Stimulated activated naive CD8-positive, alpha-beta T cell treated with anti-CD3 and anti-CD28 coated beads, Interleukin-15, amount 100 ng/mL, for 72 hours (primary cell): ENCODE measurements at regions not wholly inside any gene's neighbourhood (a gene's known extent, or its start where the extent isn't known, plus 50 kb on each side); places are given as distances from the start of the nearest gene placed in this dataset.
"Not testable (repeated sequence)": the region's sequence is repeated elsewhere in the genome, so short reads cannot be mapped to it uniquely, and the experiment has no call there.

Source experiments
- ATAC-seq: fragments of 150-1000 bp; cut with Tn5 transposase; 2 replicates; pipeline ENCODE4 v1.10.0; 2021; ENCODE audit warnings: mild to moderate bottlenecking, moderate library complexity
- DNase-seq, 2 donors: peaks; one replicate each; pipeline ENCODE4 v3.0.0; 2021 to 2022
- H3K27ac Mint-ChIP-seq, 2 donors: one replicate each; pipeline ENCODE4 v1.8.0; 2022; ENCODE audit warnings: mild to moderate bottlenecking in 2 of 2, mixed read lengths in 2 of 2, moderate library complexity in 2 of 2
- H3K27me3 Mint-ChIP-seq: one replicate; pipeline ENCODE4 v1.8.0; 2022; ENCODE audit warnings: mixed read lengths
- H3K4me1 Mint-ChIP-seq: one replicate; pipeline ENCODE4 v1.8.0; 2022; ENCODE audit warnings: mild to moderate bottlenecking, mixed read lengths
- H3K4me3 Mint-ChIP-seq, 2 donors: one replicate each; pipeline ENCODE4 v1.8.0; 2022; ENCODE audit warnings: mild to moderate bottlenecking in 2 of 2, mixed read lengths in 2 of 2, moderate library complexity in 1 of 2
- H3K9me3 Mint-ChIP-seq, 2 donors: one replicate each; pipeline ENCODE4 v1.8.0; 2022; ENCODE audit warnings: mixed read lengths in 2 of 2

DNA sequence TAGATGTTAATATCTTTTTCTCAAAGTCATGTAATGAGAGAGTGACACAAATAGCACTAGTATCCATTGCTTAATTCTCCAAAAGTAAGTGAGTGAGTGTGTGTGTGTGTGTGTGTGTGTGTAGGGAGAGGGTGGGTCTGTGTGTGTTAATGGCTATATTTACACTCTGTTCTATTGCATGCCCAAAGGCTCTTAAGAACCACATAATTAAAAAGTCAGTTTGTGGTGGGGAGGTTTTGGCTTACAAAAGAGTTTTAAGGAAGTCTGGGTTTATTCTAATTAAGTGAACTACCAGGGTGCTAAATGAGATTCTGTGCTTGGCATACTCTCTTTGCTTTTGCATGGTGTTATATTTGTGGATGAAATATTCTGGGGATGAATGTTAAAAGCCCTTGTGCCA lies 1897.6 kb upstream of the FLRT2 start:
- Mint-ChIP-seq H3K27me3 (no peaks in the 10 kb centered on the region), H3K4me1 (no peaks in the 10 kb centered on the region), H3K27ac (no peak overlapping the region), H3K9me3 (peaks cover 11 to 18% of the 10 kb centered on the region in 2 donors), H3K4me3 (no peak overlapping the region)
- ATAC-seq (no peak), DNase-seq (no peak)

DNA sequence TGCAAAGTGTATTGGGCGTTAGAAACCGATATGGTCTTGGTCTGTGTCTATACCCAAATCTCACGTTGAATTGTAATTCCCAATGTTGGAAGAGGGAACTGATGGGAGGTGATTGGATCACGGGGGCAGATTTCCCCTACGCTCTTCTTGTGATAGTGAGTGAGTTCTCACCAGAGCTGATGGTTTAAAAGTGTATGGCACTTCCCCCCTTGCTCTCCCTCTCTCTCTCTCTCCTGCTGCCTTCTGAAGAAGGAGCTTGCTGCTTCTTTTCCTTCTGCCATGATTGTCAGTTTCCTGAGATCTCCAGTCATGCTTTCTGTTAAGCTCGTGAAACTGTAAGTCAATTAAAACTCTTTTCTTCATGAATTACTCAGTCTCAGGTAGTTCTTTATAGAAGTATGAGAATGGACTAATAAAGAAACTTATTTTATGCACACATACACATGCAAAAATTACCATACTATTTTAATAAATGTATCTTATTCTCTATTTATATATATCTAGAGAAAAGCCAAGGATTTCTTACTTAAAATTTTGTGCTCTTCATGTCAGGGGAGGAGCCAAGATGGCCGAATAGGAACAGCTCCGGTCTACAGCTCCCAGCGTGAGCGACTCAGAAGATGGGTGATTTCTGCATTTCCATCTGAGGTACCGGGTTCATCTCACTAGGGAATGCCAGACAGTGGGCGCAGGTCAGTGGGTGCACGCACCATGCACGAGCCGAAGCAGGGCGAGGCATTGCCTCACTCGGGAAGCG lies 1891.0 kb upstream of the FLRT2 start:
- DNase-seq = no peak
- Mint-ChIP-seq H3K4me1 (no peaks in the 10 kb centered on the region), H3K9me3 (peaks cover 5 to 10% of the 10 kb centered on the region in 2 donors), H3K27me3 (no peaks in the 10 kb centered on the region), H3K4me3 (no peak overlapping the region), H3K27ac (no peak overlapping the region)
- no peak for ATAC-seq

DNA sequence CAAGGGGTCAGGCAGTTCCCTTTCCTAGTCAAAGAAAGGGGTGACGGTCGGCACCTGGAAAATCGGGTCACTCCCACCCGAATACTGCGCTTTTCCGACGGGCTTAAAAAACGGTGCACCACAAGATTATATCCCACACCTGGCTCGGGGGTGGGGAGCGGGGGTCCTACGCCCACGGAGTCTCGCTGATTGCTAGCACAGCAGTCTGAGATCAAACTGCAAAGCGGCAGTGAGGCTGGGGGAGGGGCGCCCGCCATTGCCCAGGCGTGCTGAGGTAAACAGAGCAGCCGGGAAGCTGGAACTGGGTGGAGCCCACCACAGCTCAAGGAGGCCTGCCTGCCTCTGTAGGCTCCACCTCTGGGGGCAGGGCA lies 1890.5 kb upstream of the FLRT2 start:
- not testable (repeated sequence) for ATAC-seq, DNase-seq, H3K27me3 Mint-ChIP-seq, H3K27ac Mint-ChIP-seq, H3K4me3 Mint-ChIP-seq, H3K9me3 Mint-ChIP-seq, H3K4me1 Mint-ChIP-seq

DNA sequence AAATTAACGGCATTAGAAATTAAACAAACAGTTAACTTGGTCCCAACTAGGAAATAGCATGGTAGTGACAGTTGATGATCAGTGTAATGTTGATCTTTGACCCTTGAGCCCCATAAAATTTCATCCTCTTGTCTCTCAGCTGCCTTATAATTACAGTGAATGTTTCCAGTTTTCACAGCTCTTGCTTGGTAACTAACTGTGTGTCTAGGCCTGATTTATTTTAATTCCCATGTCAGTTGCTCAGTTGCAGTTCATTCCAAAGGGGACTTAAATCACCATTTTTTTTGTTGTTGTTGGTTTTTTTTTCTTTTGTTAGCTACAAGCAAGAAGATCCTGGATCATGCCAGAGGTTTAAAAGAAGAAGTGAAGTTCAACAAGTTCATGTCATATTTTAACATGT lies 1883.7 kb upstream of the FLRT2 start:
- Mint-ChIP-seq H3K27me3 (no peaks in the 10 kb centered on the region), H3K27ac (no peak overlapping the region), H3K4me3 (no peak overlapping the region), H3K9me3 (peaks cover 5 to 12% of the 10 kb centered on the region in 2 donors), H3K4me1 (no peaks in the 10 kb centered on the region)
- DNase-seq = no peak
- no peak for ATAC-seq

DNA sequence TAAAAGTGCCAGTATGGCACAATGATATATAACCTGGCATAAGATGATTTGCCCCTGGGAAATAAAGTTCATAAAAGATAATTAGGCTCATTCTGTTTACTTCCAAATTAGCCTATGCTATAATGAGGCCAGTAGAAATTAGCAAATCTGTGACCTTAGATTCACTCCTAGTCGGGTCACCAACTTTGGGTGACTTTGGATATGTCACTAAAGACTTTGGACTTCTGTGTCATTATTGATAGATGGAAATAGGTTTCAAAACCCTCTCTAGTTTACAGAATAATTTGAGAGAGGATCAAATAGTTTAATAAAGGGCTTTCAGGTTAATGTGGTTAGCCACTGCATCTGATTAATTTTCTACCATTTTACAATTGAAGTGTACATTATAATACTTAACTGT lies 1869.3 kb upstream of the FLRT2 start:
- Mint-ChIP-seq H3K4me3 (no peak overlapping the region), H3K27ac (no peak overlapping the region), H3K4me1 (no peaks in the 10 kb centered on the region), H3K9me3 (peaks cover 4 to 6% of the 10 kb centered on the region in 2 donors), H3K27me3 (no peaks in the 10 kb centered on the region)
- no peak for DNase-seq
- ATAC-seq = no peak

DNA sequence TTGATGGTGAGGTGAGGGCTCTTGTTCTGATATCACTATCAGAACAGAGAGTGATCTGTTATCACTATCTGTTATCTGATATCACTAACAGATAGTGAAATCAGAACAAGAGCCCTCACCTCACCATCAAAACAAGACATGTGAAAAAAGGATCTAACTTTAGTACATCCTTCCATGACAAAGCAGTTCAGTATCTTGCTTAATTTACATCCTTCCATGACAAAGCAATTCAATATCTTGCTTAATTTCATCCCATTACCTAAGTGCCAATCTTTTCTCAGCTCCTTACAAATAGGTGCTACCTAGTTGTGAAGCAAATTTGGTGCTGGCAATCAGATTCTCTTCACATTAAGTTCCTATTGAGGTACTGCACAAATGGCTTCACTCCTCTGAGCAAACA lies 1865.6 kb upstream of the FLRT2 start:
- ATAC-seq (no peak), DNase-seq (no peak)
- no peak overlapping the region for H3K27ac Mint-ChIP-seq
- H3K27me3 Mint-ChIP-seq = no peaks in the 10 kb centered on the region
- H3K4me3 Mint-ChIP-seq = no peak overlapping the region
- peaks cover 0 to 13% of the 10 kb centered on the region in 2 donors for H3K9me3 Mint-ChIP-seq
- no peaks in the 10 kb centered on the region for H3K4me1 Mint-ChIP-seq

DNA sequence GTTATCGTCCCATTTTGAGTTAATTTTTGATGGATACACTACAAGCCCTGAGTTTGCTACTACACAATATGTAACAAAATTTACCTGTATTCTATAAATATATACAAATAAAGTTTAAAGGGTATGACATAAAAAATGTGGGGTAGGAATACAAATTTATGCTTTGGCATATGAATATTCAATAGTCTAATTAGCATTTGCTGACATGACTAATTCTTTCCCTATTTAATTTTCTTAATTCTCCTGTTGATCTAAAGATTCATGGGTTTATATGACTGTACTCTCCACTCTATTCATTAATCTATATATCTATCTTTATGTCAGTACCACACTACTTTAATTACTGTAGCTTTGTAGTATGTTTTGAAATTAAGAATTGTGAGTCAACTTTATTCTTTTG lies 1840.7 kb upstream of the FLRT2 start:
- H3K27ac Mint-ChIP-seq = no peak overlapping the region
- H3K27me3 Mint-ChIP-seq = no peaks in the 10 kb centered on the region
- no peak overlapping the region for H3K4me3 Mint-ChIP-seq
- H3K9me3 Mint-ChIP-seq = peaks cover 8 to 18% of the 10 kb centered on the region in 2 donors
- ATAC-seq (no peak), DNase-seq (no peak)
- no peaks in the 10 kb centered on the region for H3K4me1 Mint-ChIP-seq

DNA sequence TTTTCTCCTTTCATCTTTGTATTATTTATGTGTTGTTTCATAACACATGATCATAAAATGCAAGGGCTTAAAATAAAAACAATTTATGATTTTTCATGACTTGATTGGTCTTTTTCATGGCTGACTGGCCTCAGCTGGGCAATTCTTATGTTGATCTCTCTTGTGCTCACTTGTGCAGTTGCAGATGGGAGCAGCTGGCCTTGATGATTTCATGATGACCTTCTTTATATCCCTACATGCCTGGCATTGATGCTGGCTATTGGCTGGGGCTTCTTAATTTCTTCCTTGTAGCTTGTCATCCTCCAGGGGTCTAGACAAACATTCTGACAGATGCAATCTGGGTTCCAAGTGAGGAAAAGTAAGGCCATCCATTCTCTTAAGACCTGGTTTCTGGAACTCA lies 1832.8 kb upstream of the FLRT2 start:
- DNase-seq = no peak
- no peak overlapping the region for H3K27ac Mint-ChIP-seq
- peaks cover 0 to 6% of the 10 kb centered on the region in 2 donors for H3K9me3 Mint-ChIP-seq
- no peak for ATAC-seq
- H3K27me3 Mint-ChIP-seq = no peaks in the 10 kb centered on the region
- no peaks in the 10 kb centered on the region for H3K4me1 Mint-ChIP-seq
- no peak overlapping the region for H3K4me3 Mint-ChIP-seq

DNA sequence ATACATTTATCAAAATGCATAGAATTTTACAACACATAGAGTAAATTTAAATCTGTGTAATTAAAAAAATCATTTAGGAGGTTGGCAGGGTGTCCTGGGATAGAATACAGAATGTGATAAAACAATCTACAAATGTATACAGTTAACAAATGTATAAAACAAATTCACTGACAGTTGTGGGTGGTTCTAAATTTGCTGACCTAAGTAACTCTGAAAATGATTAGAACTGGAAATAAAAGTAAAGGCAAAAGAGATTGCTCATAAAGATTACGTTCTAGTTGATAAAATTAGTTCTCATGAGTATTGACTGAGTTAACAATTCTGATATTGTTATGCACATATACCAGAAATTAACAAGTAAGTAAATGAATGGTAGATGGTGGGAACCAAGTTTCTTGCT lies 1827.3 kb upstream of the FLRT2 start:
- no peak for ATAC-seq
- DNase-seq = no peak
- no peak overlapping the region for H3K4me3 Mint-ChIP-seq
- H3K9me3 Mint-ChIP-seq = peaks cover 9 to 33% of the 10 kb centered on the region in 2 donors
- no peaks in the 10 kb centered on the region for H3K4me1 Mint-ChIP-seq
- no peak overlapping the region for H3K27ac Mint-ChIP-seq
- no peaks in the 10 kb centered on the region for H3K27me3 Mint-ChIP-seq

DNA sequence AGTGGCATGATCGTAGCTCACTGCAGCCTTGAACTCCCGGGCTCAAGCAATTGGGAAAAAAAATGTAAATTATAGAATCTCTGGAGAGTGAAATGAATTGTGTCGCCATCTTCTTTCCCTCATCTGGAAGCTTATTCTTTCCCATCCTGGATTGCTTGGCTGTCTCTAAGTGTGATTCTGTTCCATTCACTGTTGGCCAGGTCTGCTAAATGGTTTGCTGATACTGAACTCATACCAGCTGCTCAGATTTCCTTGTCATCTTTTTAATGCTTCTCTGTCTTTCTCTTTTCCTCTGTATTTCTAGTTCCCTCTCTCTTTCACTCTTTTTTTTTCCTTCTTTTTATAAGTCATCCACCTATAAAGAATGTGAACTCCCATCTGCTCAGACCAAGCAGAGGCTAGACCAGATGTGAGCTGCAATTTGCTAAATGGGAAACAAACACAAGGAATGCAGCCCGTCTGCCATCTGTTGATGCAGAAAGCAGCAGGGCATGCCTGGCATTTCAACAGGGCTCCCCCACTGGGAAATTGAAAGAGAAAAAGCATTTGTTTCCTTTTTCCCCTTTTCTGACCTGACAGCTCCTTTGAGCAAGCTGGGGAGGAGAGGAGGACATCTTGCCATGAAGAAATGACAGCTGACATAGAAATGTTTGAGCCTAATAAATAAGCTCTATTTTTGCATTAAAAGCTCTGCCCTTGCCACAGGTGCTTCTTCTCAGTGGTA lies 1823.6 kb upstream of the FLRT2 start:
- no peak for ATAC-seq
- Mint-ChIP-seq H3K4me3 (no peak overlapping the region), H3K27me3 (no peaks in the 10 kb centered on the region), H3K4me1 (no peaks in the 10 kb centered on the region), H3K9me3 (peaks cover 17 to 27% of the 10 kb centered on the region in 2 donors), H3K27ac (no peak overlapping the region)
- DNase-seq = no peak

DNA sequence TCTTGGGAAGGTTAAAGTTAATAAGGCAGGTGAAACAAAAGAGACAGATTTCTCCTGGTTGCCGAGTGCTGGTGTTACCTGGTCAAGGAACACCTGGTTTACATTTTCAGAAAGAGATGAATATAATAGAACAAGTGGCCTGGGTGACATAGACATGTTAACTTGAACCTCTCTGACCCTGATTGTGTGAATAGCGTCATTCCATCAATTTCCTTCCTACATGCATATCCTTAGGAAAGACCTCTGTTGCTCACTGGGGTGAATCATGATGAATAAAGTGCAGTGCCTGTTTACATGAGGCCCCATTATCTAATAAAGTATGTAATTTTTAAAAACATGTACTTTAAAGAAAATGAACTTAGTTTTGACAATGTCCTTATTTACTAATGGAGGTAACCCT lies 1822.9 kb upstream of the FLRT2 start:
- Mint-ChIP-seq H3K4me3 (no peak overlapping the region), H3K27me3 (no peaks in the 10 kb centered on the region), H3K4me1 (no peaks in the 10 kb centered on the region), H3K9me3 (peaks cover 17 to 27% of the 10 kb centered on the region in 2 donors), H3K27ac (no peak overlapping the region)
- no peak for ATAC-seq
- DNase-seq = no peak

DNA sequence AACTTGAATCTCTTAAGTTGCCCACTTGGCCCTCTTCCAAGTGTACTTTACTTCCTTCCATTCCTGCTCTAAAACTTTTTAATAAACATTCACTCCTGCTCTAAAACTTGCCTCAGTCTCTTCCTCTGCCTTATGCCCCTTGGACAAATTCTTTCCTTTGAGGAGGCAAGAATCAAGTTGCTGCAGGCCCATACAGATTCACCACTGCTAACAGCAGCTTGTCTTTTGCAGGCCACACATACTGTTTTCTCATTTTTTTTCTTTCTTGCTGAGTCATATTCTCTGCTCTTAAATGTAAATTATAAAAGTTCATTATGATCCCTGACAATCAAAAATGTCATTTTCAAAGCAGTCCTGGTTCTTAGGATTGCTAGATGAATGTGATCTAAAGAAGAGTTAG lies 1820.8 kb upstream of the FLRT2 start:
- Mint-ChIP-seq H3K27ac (no peak overlapping the region), H3K4me1 (no peaks in the 10 kb centered on the region), H3K27me3 (no peaks in the 10 kb centered on the region), H3K9me3 (peaks cover 10 to 16% of the 10 kb centered on the region in 2 donors), H3K4me3 (no peak overlapping the region)
- no peak for ATAC-seq
- DNase-seq = no peak

DNA sequence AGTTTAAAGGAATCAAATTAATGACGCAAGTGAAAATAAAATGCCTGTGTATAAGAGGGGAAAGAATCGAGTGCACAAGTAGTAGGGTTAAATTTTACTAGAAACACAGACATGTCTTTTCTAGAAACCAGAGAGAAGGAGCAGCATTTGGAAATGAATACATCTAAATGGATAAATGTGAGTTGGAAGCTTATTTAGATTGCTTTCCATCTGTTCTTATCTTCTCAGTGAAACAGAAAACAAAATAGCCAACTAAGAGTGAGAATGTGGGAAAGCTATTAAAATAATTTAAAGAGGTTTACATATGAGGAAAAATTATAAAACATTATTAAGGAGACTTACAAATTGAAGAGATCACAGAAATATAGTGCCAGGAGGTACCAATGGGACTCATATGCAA lies 1818.9 kb upstream of the FLRT2 start:
- ATAC-seq (no peak), DNase-seq (no peak)
- no peaks in the 10 kb centered on the region for H3K27me3 Mint-ChIP-seq
- no peak overlapping the region for H3K27ac Mint-ChIP-seq
- peaks cover 7 to 8% of the 10 kb centered on the region in 2 donors for H3K9me3 Mint-ChIP-seq
- H3K4me1 Mint-ChIP-seq = no peaks in the 10 kb centered on the region
- no peak overlapping the region for H3K4me3 Mint-ChIP-seq

DNA sequence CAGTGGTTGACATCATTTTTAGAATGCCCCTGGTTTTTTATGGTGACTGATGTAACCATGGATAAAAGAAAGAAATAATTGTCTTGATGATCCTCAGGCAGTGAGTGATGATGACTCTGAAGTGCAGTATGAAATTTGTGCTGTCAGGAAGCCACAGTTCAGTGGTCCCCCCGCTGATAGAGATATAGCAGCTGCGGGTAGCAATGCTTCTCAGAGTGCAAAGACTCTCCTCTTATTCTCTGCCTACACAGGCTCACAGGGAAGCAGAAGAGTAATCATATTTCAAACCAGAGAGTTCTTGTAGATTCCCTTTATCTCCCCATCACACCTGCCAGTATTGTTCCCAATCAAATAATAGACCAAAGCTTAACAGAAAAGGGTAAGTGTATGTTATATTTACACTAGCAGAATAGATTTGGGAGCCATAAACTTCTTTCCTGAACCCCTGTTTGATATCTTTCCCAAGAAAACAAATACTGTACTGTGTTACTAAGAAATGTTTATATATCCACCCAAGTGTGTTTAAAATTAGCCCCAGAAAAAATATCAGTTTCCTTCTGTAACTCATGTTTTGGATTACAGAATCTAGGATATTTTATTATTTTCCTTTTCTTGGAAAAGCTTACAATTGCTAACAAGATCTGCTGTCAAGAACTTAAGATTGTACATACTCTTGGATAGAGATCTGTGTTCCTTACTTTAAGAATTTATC lies 1817.4 kb upstream of the FLRT2 start:
- Mint-ChIP-seq H3K4me1 (no peaks in the 10 kb centered on the region), H3K27me3 (no peaks in the 10 kb centered on the region), H3K4me3 (no peak overlapping the region), H3K9me3 (peaks cover 6 to 8% of the 10 kb centered on the region in 2 donors), H3K27ac (no peak overlapping the region)
- no peak for ATAC-seq
- no peak for DNase-seq

DNA sequence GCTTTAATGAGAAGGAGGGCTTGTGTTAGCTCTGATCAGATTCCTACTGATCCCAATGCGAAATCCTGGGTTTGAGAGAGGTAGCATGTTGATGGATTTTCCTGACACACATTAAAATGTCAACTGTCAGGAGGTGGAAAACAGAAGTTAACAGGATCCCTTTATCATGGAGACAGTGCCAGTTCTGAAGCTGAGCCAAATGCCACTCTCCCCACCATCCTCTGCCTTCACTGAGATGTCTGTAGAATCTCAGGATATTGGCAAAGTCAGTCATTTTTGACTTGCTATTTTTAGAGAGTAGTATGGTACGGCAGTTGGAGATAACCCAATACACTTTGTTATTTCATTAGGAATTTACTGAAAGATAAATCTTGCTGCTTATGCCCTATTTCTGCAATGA lies 1816.2 kb upstream of the FLRT2 start:
- H3K27me3 Mint-ChIP-seq = no peaks in the 10 kb centered on the region
- no peak overlapping the region for H3K27ac Mint-ChIP-seq
- no peak for ATAC-seq
- no peaks in the 10 kb centered on the region for H3K4me1 Mint-ChIP-seq
- peaks cover 6% of the 10 kb centered on the region in 2 donors for H3K9me3 Mint-ChIP-seq
- H3K4me3 Mint-ChIP-seq = no peak overlapping the region
- no peak for DNase-seq

DNA sequence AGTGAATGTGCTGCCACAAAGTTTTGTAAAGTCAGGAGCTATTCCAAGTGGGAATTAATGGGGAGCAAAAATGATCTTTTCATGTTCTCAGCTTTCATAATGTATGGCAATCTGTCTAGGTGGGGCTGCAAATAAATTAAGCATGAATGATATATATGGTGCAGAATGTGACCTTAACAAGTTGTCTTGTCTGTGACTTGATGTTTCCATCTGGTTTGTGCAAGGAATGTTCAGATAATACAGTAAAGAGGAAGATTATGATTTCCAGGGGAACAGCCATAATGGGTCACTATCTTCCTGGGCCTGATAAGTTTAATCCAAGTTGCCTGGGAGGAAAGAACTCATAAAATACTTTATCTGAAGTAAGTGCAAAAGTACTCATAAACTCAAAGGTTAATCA lies 1815.8 kb upstream of the FLRT2 start:
- no peak for ATAC-seq
- H3K4me3 Mint-ChIP-seq = no peak overlapping the region
- DNase-seq = no peak
- H3K4me1 Mint-ChIP-seq = no peaks in the 10 kb centered on the region
- H3K27ac Mint-ChIP-seq = no peak overlapping the region
- H3K9me3 Mint-ChIP-seq = peaks cover 2 to 6% of the 10 kb centered on the region in 2 donors
- H3K27me3 Mint-ChIP-seq = no peaks in the 10 kb centered on the region
